Osteoblast (primary cell): ENCODE measurements at regions not wholly inside any gene's neighbourhood (a gene's known extent, or its start where the extent isn't known, plus 50 kb on each side); places are given as distances from the start of the nearest gene placed in this dataset.
A peak's percentile ranks its signal among the peaks of the same experiment; 100 is the strongest.

Source experiments
- DNase-seq: peaks from one replicate; pipeline ENCODE4 v3.0.0; 2011; ENCODE audit warnings: low spot score, mixed read lengths; ENCODE audit not compliant: insufficient read length; ENCODE audit errors: missing footprints
- H2AFZ ChIP-seq: 2 replicates; pipeline ENCODE4 v1.6.0; 2011; ENCODE audit warnings: mild to moderate bottlenecking, low read length
- H3K27ac ChIP-seq: 2 replicates; pipeline ENCODE4 v1.5.1; 2011; ENCODE audit warnings: mild to moderate bottlenecking, low read depth, low read length, moderate library complexity
- H3K27me3 ChIP-seq: 2 replicates; pipeline ENCODE4 v1.6.0; 2012; ENCODE audit warnings: mild to moderate bottlenecking, control low read depth, inconsistent platforms, low read length, moderate library complexity; ENCODE audit not compliant: insufficient read depth
- H3K36me3 ChIP-seq: 2 replicates; pipeline ENCODE4 v1.5.1; 2011; ENCODE audit warnings: mild to moderate bottlenecking, low read length, control low read depth, moderate library complexity; ENCODE audit not compliant: insufficient read depth
- H3K4me1 ChIP-seq: 2 replicates; pipeline ENCODE4 v1.5.1; 2011; ENCODE audit warnings: mild to moderate bottlenecking, low read length, control low read depth, moderate library complexity; ENCODE audit not compliant: insufficient read depth
- H3K4me2 ChIP-seq: 2 replicates; pipeline ENCODE4 v1.6.0; 2011; ENCODE audit warnings: mild to moderate bottlenecking, low read length; ENCODE audit not compliant: insufficient read depth
- H3K4me3 ChIP-seq: fragments of 200-600 bp; sonication (generic); 3 replicates; pipeline ENCODE4 v1.5.1; 2012; ENCODE audit warnings: mild to moderate bottlenecking, low read length, inconsistent platforms; ENCODE audit not compliant: insufficient read depth
- H3K79me2 ChIP-seq: 2 replicates; pipeline ENCODE4 v1.6.0; 2012; ENCODE audit warnings: mild to moderate bottlenecking, low read length, control low read depth, inconsistent platforms; ENCODE audit not compliant: insufficient read depth
- H3K9me3 ChIP-seq: 2 replicates; pipeline ENCODE4 v1.5.1; 2011; ENCODE audit warnings: low read depth, low read length, control low read depth
- H4K20me1 ChIP-seq: 2 replicates; pipeline ENCODE4 v1.6.0; 2012; ENCODE audit warnings: mild to moderate bottlenecking, low read length, control low read depth; ENCODE audit not compliant: insufficient read depth
- TF ChIP-seq, protein P1 (sequence below): IDR thresholded peaks from 2 replicates; pipeline ENCODE4 v1.5.1; 2011; ENCODE audit warnings: mild to moderate bottlenecking, low read depth, low read length, moderate library complexity; ENCODE audit errors: extremely low read depth

GRCh38 chr4:55216863-55217635 is 91.7 kb upstream of the KDR start:
- H3K27ac ChIP-seq: no peak overlapping the region
- H4K20me1 ChIP-seq: no peaks in the 10 kb centered on the region
- H3K79me2 ChIP-seq: no peaks in the 10 kb centered on the region
- H3K4me3 ChIP-seq: no peak overlapping the region
- TF ChIP-seq, protein P1, sequence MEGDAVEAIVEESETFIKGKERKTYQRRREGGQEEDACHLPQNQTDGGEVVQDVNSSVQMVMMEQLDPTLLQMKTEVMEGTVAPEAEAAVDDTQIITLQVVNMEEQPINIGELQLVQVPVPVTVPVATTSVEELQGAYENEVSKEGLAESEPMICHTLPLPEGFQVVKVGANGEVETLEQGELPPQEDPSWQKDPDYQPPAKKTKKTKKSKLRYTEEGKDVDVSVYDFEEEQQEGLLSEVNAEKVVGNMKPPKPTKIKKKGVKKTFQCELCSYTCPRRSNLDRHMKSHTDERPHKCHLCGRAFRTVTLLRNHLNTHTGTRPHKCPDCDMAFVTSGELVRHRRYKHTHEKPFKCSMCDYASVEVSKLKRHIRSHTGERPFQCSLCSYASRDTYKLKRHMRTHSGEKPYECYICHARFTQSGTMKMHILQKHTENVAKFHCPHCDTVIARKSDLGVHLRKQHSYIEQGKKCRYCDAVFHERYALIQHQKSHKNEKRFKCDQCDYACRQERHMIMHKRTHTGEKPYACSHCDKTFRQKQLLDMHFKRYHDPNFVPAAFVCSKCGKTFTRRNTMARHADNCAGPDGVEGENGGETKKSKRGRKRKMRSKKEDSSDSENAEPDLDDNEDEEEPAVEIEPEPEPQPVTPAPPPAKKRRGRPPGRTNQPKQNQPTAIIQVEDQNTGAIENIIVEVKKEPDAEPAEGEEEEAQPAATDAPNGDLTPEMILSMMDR: no peak
- DNase-seq: peak; percentile 14
- H3K36me3 ChIP-seq: no peaks in the 10 kb centered on the region
- no peak overlapping the region for H2AFZ ChIP-seq
- H3K4me2 ChIP-seq: no peak overlapping the region
- no peaks in the 10 kb centered on the region for H3K27me3 ChIP-seq
- H3K9me3 ChIP-seq: no peaks in the 10 kb centered on the region
- no peaks in the 10 kb centered on the region for H3K4me1 ChIP-seq

DNA sequence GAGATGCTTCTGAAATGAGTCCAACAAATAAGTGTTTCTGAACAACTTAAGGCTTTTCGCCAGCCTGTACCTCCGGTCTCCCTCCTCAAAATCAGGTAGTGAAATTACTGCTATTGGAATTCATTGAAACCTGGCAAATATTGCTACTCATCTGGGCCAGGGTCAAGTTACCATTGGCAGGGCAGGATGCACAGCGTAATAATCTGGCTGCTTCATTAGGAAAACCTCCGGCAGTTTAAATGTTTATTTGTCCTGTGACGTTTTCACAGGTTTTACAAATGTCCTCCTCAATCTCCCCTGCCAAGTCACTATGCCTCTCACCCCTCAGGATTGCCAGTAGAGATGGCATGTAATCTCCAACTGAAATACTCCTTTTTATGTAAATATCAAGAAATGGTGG is 92.6 kb upstream of the KDR start:
- no peaks in the 10 kb centered on the region for H3K27me3 ChIP-seq
- no peak overlapping the region for H3K27ac ChIP-seq
- H4K20me1 ChIP-seq: no peaks in the 10 kb centered on the region
- no peak overlapping the region for H3K4me2 ChIP-seq
- no peaks in the 10 kb centered on the region for H3K9me3 ChIP-seq
- no peaks in the 10 kb centered on the region for H3K36me3 ChIP-seq
- TF ChIP-seq, protein P1: no peak
- no peak for DNase-seq
- H2AFZ ChIP-seq: no peak overlapping the region
- H3K4me3 ChIP-seq: no peak overlapping the region
- no peaks in the 10 kb centered on the region for H3K79me2 ChIP-seq
- H3K4me1 ChIP-seq: no peaks in the 10 kb centered on the region

DNA sequence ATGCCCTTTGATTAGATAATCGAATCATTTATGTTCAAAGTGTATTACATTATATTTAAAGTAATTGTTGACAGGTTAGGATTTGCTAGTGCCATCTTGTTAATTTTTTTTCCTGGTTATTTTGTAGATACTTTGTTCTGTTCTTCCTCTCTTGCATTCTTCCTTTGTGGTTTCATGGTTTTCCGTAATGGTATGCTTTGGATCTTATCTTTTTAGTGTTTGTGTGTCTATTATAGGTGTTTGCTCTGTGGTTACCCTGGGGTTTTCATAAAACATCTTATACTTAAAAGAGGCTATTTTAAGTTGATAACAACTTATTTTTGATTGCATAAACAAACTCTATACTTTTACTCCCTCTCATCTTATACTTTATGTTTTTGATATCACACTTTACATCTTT is 108.2 kb upstream of the SRD5A3 start:
- Histone ChIP-seq H3K4me3 (no peak overlapping the region), H2AFZ (no peak overlapping the region), H3K27ac (no peak overlapping the region), H3K36me3 (no peaks in the 10 kb centered on the region), H3K9me3 (no peaks in the 10 kb centered on the region), H3K4me1 (no peaks in the 10 kb centered on the region), H4K20me1 (no peaks in the 10 kb centered on the region), H3K4me2 (no peak overlapping the region), H3K79me2 (no peaks in the 10 kb centered on the region), H3K27me3 (no peaks in the 10 kb centered on the region)
- no peak for DNase-seq
- TF ChIP-seq, protein P1: no peak

GRCh38 chr4:55238407-55238806 is 107.6 kb upstream of the SRD5A3 start:
- H3K27me3 ChIP-seq: no peaks in the 10 kb centered on the region
- no peaks in the 10 kb centered on the region for H3K4me1 ChIP-seq
- H4K20me1 ChIP-seq: no peaks in the 10 kb centered on the region
- H3K36me3 ChIP-seq: no peaks in the 10 kb centered on the region
- no peaks in the 10 kb centered on the region for H3K9me3 ChIP-seq
- H2AFZ ChIP-seq: no peak overlapping the region
- H3K4me2 ChIP-seq: no peak overlapping the region
- TF ChIP-seq, protein P1: no peak
- no peak overlapping the region for H3K27ac ChIP-seq
- no peak overlapping the region for H3K4me3 ChIP-seq
- no peaks in the 10 kb centered on the region for H3K79me2 ChIP-seq
- DNase-seq: no peak
